Head of caudate nucleus (tissue), 42 donors: ENCODE measurements at regions not wholly inside any gene's neighbourhood (a gene's known extent, or its start where the extent isn't known, plus 50 kb on each side); places are given as distances from the start of the nearest gene placed in this dataset.

Experiments
- DNase-seq, 42 donors: peaks; one replicate each; pipeline versions ENCODE4 v3.0.0 to v3.0.0-alpha.2; 2020 to 2021; ENCODE audit warnings: mixed read lengths in 7 of 42
- intact Hi-C: fragments of 100-400 bp; cut with DNase I; formaldehyde crosslinking; loops from one replicate; pipeline ENCODE4 v1.15.0; 2022

DNA sequence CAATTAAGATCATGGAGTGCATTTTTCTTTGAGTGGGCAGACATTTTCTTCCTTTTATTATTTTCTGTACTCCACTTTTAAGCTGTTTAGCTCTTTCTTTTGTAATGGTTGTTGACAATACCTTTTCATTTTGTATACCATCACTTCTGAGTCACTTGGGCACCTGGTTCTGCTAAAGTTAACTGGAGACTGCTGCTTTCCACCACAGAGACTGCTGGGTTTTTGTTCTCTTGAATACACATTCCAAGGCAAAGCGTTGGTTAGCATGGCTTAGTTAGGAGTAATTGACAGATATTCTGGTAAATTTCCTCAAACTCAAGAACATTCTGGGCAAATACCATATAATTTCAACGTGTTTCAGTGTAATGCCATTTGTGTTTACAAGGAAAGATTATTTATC lies 541.9 kb upstream of the CELF2 start:
- DNase-seq = no peak
- intact Hi-C loops = no loop called here

- no peak for DNase-seq
- intact Hi-C loops = no loop called here
Measured at GRCh38 chr10:10477844-10478243, 539.8 kb upstream of the CELF2 start.

- intact Hi-C loops = no loop called here
- DNase-seq = no peak
Measured at GRCh38 chr10:10479465-10479864, 538.2 kb upstream of the CELF2 start.

- peak in 21 of 42 donors; percentile 3 to 71 (median 25) for DNase-seq
- intact Hi-C loops = no loop called here
Measured at GRCh38 chr10:10482613-10483012, 535.1 kb upstream of the CELF2 start.

DNA sequence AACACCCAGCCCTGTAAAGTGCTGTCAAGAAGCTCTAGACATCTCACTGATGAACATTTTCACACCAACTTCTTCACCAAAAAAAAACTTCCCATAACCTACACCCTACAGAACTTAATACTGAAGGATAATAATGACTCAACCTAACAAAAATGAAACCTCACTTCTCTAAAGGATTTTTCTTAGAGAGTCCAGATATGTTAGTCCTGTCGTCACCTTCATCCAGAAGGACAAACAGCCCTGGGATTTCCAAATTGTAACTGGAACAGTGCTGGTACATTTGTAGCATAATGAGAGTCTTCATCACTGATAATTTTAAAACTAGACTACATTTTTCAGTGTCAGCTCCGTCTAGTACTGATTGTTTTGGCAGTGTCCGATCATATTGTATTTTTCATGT lies 528.6 kb upstream of the CELF2 start:
- intact Hi-C loops = no loop called here
- no peak for DNase-seq

DNA sequence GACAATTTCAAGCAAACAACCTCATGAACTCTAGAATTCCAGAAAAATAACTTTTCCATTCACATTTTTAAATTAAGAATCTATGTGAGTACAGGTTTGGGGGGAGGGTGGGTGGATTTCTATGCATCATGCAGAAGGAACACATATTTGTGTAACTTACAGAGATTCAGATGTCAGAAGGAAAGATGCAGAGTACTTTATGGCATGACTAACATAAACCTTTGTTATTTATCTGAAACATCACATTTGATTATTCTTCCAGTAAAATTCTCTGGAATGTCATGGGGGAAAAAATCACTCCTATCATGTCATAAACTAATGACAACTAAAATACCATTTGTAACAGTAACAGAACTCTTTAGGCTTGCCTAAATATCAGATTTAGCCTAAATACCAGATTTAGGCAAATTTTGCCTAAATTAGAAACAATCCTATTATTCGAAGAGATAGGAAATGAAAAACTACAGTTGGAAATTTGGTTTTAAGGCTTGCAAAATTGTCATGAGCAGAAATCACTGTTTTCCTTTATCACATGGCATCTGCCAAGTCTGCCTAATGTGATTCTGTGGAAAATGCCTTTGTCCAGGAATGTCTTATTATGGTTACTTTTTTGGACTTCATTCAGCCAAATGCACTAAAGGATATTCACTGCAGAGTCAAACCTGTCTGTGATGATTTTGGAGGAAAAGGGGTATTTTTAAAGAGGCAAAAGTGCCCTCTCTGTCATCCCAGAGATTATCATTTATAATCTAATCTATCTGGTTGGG lies 527.7 kb upstream of the CELF2 start:
- no peak for DNase-seq
- intact Hi-C loops = no loop called here

- intact Hi-C loops = no loop called here
- no peak for DNase-seq
Measured at GRCh38 chr10:10490581-10490980, 527.1 kb upstream of the CELF2 start.

- DNase-seq = no peak
Measured at GRCh38 chr10:10492420-10492819, 525.3 kb upstream of the CELF2 start.

DNA sequence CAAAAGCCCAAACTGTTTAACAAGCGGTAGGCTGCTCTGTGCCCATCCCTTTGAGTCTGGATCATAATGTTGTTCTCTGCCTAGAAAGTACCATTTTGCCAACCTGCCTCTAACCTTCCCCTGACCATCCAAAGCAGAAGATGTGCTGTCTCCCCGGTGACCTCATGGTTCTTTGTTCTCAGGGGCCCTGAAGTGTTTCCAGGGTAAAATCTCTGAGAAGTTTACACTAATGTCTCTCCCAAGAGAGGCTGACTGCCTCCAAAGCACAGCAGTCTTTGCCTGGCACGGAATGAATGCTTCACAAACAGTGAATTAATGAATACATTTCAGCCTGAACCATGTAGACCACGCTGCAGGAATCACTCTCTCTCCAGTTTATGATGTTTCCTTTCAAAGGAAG lies 523.8 kb upstream of the CELF2 start:
- no peak for DNase-seq
- intact Hi-C loops = no loop called here

More at GRCh38 chr10:10492420-10492819, 525.3 kb upstream of the CELF2 start:
- intact Hi-C loops = no loop called here

GRCh38 chr10:10497245-10497644 lies 520.4 kb upstream of the CELF2 start:
- DNase-seq = no peak

DNA sequence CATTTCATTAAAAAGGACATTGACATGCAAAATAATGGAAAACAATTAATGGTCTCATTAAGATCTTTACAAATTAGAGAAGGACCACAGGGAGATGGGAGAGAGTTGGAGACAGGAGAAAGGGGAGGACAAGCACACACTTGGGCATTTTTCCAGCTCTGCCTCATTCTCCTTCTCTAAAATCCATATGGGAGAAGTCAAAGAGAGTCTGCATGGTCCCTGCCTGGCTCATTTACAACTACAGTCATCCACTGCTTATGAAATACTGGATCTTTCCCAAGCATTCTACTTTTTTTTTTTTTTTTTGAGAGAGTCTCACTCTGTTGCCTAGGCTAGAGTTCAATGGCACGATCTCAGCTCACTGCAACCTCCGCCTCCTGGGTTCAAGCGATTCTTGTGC lies 518.9 kb upstream of the CELF2 start:
- no peak for DNase-seq
- intact Hi-C loops = no loop called here

More at GRCh38 chr10:10497245-10497644, 520.4 kb upstream of the CELF2 start:
- intact Hi-C loops = no loop called here

GRCh38 chr10:10499839-10500238 lies 517.8 kb upstream of the CELF2 start:
- intact Hi-C loops = no loop called here
- no peak for DNase-seq

DNA sequence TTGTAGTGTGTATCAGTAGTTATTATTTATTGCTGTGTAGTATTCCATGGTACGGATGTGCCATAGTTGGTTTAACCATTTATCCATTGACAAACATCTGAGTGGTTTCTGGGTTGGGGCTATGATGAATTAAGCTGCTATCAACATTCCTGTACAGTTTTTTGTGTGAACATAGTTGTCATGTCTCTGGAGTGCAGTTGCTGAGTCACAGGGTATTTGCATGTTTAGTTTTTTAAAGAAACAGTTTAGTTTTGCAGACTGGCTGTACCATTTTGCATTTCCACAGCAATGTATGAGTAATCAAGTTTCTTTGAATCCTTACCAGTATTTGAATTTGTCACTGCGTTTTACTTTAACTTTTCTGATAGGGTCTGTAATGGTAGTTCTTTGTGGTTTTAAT lies 516.7 kb upstream of the CELF2 start:
- intact Hi-C loops = no loop called here
- DNase-seq = no peak

DNA sequence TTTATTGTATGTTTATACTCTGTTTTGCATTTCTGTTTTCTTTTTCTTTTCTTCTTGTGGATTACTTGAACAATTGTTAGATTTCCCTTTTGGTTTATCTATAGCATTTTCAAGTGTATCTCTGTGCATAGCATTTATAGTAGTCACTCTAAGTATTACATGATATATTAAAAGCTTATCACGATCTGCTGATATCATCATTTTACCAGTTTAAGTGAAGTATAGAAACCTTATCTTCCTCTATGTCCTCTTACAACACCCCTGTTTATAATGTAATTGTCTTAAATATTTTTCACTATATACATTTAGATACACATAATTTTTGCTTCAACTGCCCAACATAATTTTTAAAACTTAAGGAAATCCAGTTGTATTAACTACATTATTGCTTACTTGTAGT lies 513.9 kb upstream of the CELF2 start:
- DNase-seq = no peak
- intact Hi-C loops = no loop called here

- intact Hi-C loops = no loop called here
- DNase-seq = no peak
Measured at GRCh38 chr10:10508211-10508610, 509.5 kb upstream of the CELF2 start.

- intact Hi-C loops = no loop called here
- DNase-seq = no peak
Measured at GRCh38 chr10:10510179-10510578, 507.5 kb upstream of the CELF2 start.

DNA sequence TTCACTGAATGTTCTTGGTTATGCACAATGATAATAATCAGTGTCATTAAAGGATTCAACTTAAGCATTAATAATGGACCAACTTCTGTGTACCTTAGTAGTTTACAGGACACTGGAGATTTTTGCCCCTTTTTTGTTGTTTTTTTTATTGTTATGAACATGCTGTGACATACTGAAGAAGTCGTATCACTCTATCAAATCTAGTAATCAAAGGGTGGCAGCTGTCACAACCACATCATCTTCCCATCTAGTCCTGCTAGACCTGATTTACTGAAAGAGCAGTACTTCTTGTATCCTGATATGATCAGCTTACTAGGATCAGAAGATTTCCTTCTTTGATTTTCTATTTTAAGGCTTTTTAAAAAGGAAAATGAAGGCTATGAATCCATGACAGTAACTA lies 504.6 kb upstream of the CELF2 start:
- DNase-seq = no peak
- intact Hi-C loops = no loop called here

GRCh38 chr10:10513898-10514297 lies 503.8 kb upstream of the CELF2 start:
- intact Hi-C loops = no loop called here
- no peak for DNase-seq

DNA sequence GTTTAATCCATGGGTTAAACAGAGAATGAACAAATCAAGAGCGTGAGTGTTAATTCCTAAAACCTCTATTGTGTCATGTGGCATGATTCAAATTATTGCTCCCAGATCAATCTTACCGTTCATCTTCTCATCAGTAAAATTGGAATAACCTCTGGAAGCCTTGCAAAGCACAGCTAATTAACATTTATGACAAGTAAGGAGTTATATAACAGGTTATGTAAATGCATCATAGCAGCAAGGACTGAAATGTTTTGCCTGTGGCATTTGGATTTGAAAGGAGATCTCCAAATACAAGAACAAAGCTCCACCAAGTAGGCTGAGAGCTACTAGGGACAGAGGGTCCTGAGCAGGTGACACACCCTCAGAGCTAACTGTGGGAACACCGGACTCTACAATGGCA lies 502.9 kb upstream of the CELF2 start:
- no peak for DNase-seq
- intact Hi-C loops = no loop called here

- intact Hi-C loops = no loop called here
- no peak for DNase-seq
Measured at GRCh38 chr10:10515479-10516204, 502.0 kb upstream of the CELF2 start.
